ENCODE measurements at regions not wholly inside any gene's neighbourhood (a gene's known extent, or its start where the extent isn't known, plus 50 kb on each side); places are given as distances from the start of the nearest gene placed in this dataset.

DNA sequence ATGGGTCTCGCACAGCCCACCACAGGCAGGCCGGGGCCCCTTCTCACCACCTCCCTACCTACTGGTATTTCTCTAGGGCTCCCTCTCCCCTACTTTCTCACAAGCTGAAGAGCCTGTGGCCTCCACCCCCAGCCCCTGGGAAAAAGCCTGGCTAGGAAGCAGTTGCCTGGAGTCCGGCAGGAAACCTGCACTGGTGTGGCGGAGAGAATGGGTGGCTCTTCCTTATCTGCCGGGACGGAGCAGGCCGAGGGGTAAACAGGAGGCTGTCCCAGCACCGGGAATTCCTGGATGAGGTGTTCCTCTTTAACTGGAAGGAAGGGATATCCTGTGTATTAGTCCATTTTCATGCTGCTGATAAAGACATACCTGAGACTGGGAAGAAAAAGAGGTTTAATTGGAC, 125.8 kb downstream of the TLR5 start:
- BruUV-seq (replicated peaks), result no TSS peak
- intact Hi-C loops (cut with micrococcal nuclease), result no loop called here
- H3K27ac Mint-ChIP-seq (ENCODE audit: low read depth, unreplicated experiment), result no peak overlapping the region
- POLR2A ChIA-PET, result no interaction called here
- DNase-seq (ENCODE audit: unreplicated experiment), result no peak
- TF ChIP-seq, protein P1, sequence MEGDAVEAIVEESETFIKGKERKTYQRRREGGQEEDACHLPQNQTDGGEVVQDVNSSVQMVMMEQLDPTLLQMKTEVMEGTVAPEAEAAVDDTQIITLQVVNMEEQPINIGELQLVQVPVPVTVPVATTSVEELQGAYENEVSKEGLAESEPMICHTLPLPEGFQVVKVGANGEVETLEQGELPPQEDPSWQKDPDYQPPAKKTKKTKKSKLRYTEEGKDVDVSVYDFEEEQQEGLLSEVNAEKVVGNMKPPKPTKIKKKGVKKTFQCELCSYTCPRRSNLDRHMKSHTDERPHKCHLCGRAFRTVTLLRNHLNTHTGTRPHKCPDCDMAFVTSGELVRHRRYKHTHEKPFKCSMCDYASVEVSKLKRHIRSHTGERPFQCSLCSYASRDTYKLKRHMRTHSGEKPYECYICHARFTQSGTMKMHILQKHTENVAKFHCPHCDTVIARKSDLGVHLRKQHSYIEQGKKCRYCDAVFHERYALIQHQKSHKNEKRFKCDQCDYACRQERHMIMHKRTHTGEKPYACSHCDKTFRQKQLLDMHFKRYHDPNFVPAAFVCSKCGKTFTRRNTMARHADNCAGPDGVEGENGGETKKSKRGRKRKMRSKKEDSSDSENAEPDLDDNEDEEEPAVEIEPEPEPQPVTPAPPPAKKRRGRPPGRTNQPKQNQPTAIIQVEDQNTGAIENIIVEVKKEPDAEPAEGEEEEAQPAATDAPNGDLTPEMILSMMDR (IDR thresholded peaks at IDR 0.05; ENCODE audit: unreplicated experiment), result no peak
- H3K4me3 Mint-ChIP-seq (ENCODE audit: unreplicated experiment), result no peak overlapping the region
- H3K36me3 Mint-ChIP-seq (ENCODE audit: insufficient read depth, unreplicated experiment), result no peaks in the 10 kb centered on the region
- peaks cover 15% of the 10 kb centered on the region for H3K27me3 Mint-ChIP-seq (ENCODE audit: insufficient read depth, unreplicated experiment)
- no peaks in the 10 kb centered on the region for H3K4me1 Mint-ChIP-seq (ENCODE audit: insufficient read depth, unreplicated experiment)
- H3K9me3 Mint-ChIP-seq (ENCODE audit: unreplicated experiment), result no peaks in the 10 kb centered on the region
- CTCF ChIA-PET, result no interaction called here

DNA sequence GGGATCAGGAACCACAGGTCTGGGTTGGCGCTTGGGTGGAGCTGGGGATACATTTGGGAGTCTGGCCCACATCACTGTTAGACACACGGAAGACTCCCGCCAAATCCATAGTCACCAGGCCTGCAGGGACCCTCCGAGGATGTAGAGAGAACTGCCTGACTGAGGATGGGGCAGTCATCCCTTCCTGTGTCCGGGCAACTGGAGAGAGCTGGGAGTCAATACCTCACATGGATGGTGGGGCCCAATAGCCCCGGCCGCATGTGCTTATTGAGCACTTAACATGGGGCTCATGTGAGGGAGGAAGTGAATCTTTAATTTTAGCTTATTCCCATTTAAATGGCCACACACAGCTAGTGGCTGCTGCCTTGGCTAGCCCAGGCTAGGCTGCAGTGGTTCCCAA, 124.5 kb downstream of the TLR5 start:
- intact Hi-C loops (cut with micrococcal nuclease), result no loop called here
- TF ChIP-seq, protein P1 (IDR thresholded peaks at IDR 0.05; ENCODE audit: unreplicated experiment), result no peak
- H3K27ac Mint-ChIP-seq (ENCODE audit: low read depth, unreplicated experiment), result no peak overlapping the region
- H3K4me3 Mint-ChIP-seq (ENCODE audit: unreplicated experiment), result no peak overlapping the region
- H3K4me1 Mint-ChIP-seq (ENCODE audit: insufficient read depth, unreplicated experiment), result no peaks in the 10 kb centered on the region
- H3K36me3 Mint-ChIP-seq (ENCODE audit: insufficient read depth, unreplicated experiment), result no peaks in the 10 kb centered on the region
- peaks cover 6% of the 10 kb centered on the region for H3K27me3 Mint-ChIP-seq (ENCODE audit: insufficient read depth, unreplicated experiment)
- H3K9me3 Mint-ChIP-seq (ENCODE audit: unreplicated experiment), result no peaks in the 10 kb centered on the region
- ChIA-PET CTCF (interaction anchor here (0.6 to 1.4 kb wide), 5 partner anchors 29 to 238 kb away, joined by 3 to 4 read pairs (median 3); no protein-coding TSS in a partner anchor), POLR2A (interaction anchor here (0.6 to 1.3 kb wide), 5 partner anchors 10 to 428 kb away, joined by 3 to 5 read pairs (median 3); partner anchors contain the start of gene CCDC185)
- no peak for DNase-seq (ENCODE audit: unreplicated experiment)
- BruUV-seq (replicated peaks), result no TSS peak

DNA sequence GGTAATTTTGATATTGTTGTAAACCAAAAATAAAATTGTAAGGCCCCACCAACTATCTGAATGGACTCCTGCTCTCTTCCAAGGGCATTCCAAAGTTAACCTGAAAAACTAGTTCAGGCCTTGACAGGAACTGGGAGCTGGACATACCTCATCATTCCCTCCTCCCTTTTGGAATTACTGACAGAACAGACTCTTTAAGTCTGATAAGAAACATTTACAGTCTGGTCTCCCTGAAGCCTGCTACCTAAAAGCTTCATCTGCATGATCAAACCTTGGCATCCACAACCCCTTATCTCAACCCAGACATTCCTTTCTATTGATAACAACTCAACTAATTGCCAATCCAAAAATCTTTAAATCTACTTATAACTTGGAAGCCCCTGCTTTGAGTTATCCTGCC, 123.8 kb downstream of the TLR5 start:
- intact Hi-C loops (cut with micrococcal nuclease), result no loop called here
- no peak for DNase-seq (ENCODE audit: unreplicated experiment)
- Mint-ChIP-seq H3K36me3 (ENCODE audit: insufficient read depth, unreplicated experiment) (no peaks in the 10 kb centered on the region), H3K4me1 (ENCODE audit: insufficient read depth, unreplicated experiment) (no peaks in the 10 kb centered on the region), H3K9me3 (ENCODE audit: unreplicated experiment) (no peaks in the 10 kb centered on the region), H3K4me3 (ENCODE audit: unreplicated experiment) (no peak overlapping the region), H3K27ac (ENCODE audit: low read depth, unreplicated experiment) (no peak overlapping the region), H3K27me3 (ENCODE audit: insufficient read depth, unreplicated experiment) (no peaks in the 10 kb centered on the region)
- TF ChIP-seq, protein P1 (IDR thresholded peaks at IDR 0.05; ENCODE audit: unreplicated experiment), result no peak
- BruUV-seq (replicated peaks), result no TSS peak
- POLR2A ChIA-PET, result interaction anchor here (0.6 to 1.3 kb wide), 3 partner anchors 10 to 427 kb away, joined by 3 to 5 read pairs (median 3); no protein-coding TSS in a partner anchor
- CTCF ChIA-PET, result interaction anchor here (0.6 to 1.4 kb wide), 3 partner anchors 29 to 834 kb away, joined by 3 read pairs; no protein-coding TSS in a partner anchor

DNA sequence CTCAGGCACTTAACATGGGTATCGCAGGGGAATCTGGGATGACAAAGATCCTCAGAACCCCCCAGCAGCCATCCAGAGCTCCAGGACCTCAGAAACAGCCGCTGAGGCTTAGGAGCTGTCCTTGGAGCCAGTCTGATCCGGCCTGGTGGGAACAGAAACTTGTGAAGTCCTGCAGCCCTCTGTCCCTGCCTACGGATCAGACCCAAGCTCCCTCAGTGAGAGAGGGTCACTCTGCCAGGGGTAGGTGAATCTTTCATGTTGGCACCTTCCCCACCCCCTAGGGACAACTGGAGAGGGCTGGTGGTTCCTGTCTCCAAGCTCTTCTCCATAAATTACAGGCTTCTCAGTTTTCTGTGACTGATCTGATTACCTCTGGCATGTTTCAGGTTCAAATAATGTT, 122.3 kb downstream of the TLR5 start:
- no peak for DNase-seq (ENCODE audit: unreplicated experiment)
- TF ChIP-seq, protein P1 (IDR thresholded peaks at IDR 0.05; ENCODE audit: unreplicated experiment), result no peak
- no peaks in the 10 kb centered on the region for H3K27me3 Mint-ChIP-seq (ENCODE audit: insufficient read depth, unreplicated experiment)
- no peaks in the 10 kb centered on the region for H3K36me3 Mint-ChIP-seq (ENCODE audit: insufficient read depth, unreplicated experiment)
- H3K27ac Mint-ChIP-seq (ENCODE audit: low read depth, unreplicated experiment), result no peak overlapping the region
- ChIA-PET CTCF (interaction anchor here (0.6 to 1.8 kb wide), 2 partner anchors 10 to 596 kb away, joined by 3 to 5 read pairs; no protein-coding TSS in a partner anchor), POLR2A (interaction anchor here (0.8 kb wide), 1 partner anchor 14 kb away, joined by 3 read pairs; no protein-coding TSS in a partner anchor)
- H3K4me1 Mint-ChIP-seq (ENCODE audit: insufficient read depth, unreplicated experiment), result peaks cover 8% of the 10 kb centered on the region
- no TSS peak for BruUV-seq (replicated peaks)
- no peak overlapping the region for H3K4me3 Mint-ChIP-seq (ENCODE audit: unreplicated experiment)
- intact Hi-C loops (cut with micrococcal nuclease), result no loop called here
- H3K9me3 Mint-ChIP-seq (ENCODE audit: unreplicated experiment), result no peaks in the 10 kb centered on the region

Measured in MCF 10A (cell line).